Epithelial cell of proximal tubule (primary cell): ENCODE measurements at regions not wholly inside any gene's neighbourhood (a gene's known extent, or its start where the extent isn't known, plus 50 kb on each side); places are given as distances from the start of the nearest gene placed in this dataset.

ENCODE experiments used
- DNase-seq: peaks from one replicate; pipeline ENCODE4 v3.0.0-alpha.2; 2011; ENCODE audit warnings: low read depth
- H3K4me3 ChIP-seq: 2 replicates; pipeline ENCODE4 v1.5.1; 2011; ENCODE audit warnings: low read depth, mild to moderate bottlenecking, low read length
- CTCF ChIP-seq: conservative IDR thresholded peaks from 2 replicates; pipeline ENCODE4 v1.5.1; 2012; ENCODE audit warnings: low read depth, mild to moderate bottlenecking, low read length

- DNase-seq: no peak
- H3K4me3 ChIP-seq: no peak overlapping the region
- TF ChIP-seq CTCF: no peak
Observed at GRCh38 chr5:171573451-171574225, 154.2 kb downstream of the FGF18 start.

- no peak for TF ChIP-seq CTCF
- no peak for DNase-seq
- H3K4me3 ChIP-seq: no peak overlapping the region
Observed at GRCh38 chr5:171574376-171574775, 154.9 kb downstream of the FGF18 start.

- no peak for DNase-seq
- H3K4me3 ChIP-seq: no peak overlapping the region
- TF ChIP-seq CTCF: no peak
Observed at GRCh38 chr5:171575386-171575785, 155.9 kb downstream of the FGF18 start.

- no peak for TF ChIP-seq CTCF
Observed at GRCh38 chr5:171575808-171576207, 156.4 kb downstream of the FGF18 start.

GRCh38 chr5:171577042-171577758 is 157.8 kb downstream of the FGF18 start:
- no peak for DNase-seq
- no peak for TF ChIP-seq CTCF
- H3K4me3 ChIP-seq: no peak overlapping the region

More at GRCh38 chr5:171575808-171576207, 156.4 kb downstream of the FGF18 start:
- DNase-seq: no peak
- no peak overlapping the region for H3K4me3 ChIP-seq

- TF ChIP-seq CTCF: no peak
- H3K4me3 ChIP-seq: no peak overlapping the region
- no peak for DNase-seq
Observed at GRCh38 chr5:171578049-171578828, 158.8 kb downstream of the FGF18 start.
